GM19324 (cell line): ENCODE measurements at regions not wholly inside any gene's neighbourhood (a gene's known extent, or its start where the extent isn't known, plus 50 kb on each side); places are given as distances from the start of the nearest gene placed in this dataset.

Experiments used
- ATAC-seq: cut with Tn5 transposase; IDR thresholded peaks from one replicate; pipeline ENCODE4 v1.9.1; 2021; ENCODE audit warnings: mild to moderate bottlenecking, moderate library complexity; ENCODE audit not compliant: unreplicated experiment, low FRiP score

DNA sequence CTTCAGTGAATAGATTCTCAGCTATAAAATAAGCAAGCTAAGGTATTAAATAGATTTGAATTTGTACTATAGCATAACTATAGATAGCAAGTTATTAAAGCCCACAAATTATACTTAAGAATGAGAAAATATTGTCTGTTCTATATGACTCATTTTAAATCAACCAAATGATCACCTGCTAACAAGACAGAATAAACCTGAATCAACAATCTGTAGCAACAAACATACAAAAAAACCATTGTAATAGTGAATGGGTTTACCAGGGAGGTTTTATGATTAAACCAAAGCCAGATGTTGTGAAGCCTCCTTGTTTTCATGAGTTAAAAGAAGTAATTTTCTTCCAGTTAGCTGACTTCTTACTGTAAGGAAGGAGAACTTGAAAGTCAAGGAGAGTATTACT lies 71.9 kb upstream of the HTR1B start:
- ATAC-seq = no peak

DNA sequence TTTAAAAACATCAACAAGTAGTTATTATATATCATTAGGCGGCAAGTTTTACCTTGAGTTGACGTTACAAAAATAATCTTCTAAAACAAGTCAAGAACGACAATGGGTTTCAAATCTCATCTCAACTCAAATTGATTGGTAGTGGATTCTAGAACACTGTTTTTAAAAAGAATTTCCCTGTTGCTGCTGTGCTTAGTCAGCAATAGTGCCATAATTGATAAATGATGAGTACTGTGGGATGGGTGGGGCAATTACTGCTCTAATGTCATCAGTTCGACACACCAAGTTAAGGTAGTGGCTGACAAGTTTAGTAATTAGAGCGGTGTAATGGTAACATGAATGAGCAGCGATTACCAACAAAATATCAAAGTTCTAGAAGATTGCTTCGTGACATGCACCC lies 73.4 kb upstream of the HTR1B start:
- no peak for ATAC-seq

DNA sequence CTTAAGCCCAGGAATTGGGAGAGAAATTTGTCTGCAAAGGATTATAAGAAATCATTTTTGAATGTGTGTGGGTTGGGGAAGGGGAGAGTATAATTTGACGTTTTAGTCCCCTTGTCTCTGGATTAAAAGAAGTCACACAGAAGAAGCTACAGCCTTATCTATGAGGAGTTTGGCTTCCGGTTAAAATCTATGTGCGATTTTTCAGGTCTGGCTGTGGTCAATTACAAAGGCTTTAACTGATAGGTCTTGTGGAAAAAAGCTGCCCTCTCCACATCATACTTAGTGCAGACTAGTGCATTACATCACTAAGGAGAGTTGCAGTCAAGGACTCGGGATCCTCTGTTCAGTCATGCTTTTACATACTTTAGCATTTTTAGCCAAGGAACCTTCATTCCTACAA lies 80.3 kb upstream of the HTR1B start:
- ATAC-seq = no peak

DNA sequence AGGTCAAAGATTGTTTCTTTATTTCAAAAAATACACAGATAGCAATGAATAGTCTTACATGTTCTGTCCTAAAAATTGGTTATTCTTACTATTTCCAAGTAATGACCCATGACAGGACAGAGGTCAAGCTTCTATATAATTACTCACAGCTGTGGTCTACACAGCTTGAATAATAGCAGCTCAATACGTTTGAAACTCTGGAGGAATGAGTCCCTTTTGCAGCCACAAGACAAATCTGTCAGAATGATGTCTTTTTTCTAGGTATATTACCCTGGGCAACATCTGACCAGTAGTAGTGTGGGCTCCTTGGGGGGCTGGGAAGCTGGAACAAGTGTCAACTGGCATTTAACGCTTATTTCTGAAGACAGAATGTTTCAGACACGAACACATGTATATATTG lies 84.9 kb upstream of the HTR1B start:
- peak; percentile 37 for ATAC-seq

GRCh38 chr6:77548662-77549366 lies 85.5 kb upstream of the HTR1B start:
- peak; percentile 77 for ATAC-seq

DNA sequence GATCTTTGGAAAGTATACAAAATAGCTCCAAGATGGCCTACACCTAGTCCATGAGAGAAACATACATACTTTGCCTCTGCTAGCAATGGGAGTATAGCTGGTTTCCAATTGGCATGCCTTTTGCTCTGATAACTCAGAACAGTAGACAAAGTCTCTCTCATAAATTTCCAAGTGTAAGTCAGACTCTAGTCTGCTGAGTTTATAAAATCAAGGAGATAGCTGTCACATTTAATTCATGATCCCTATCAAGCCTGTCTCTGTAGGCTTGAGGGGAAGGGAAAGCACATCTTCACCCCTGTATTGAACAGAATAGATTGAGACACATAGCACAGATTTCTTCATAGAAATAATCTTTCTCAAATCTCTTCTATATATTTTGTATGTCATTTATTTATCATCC lies 87.8 kb upstream of the HTR1B start:
- no peak for ATAC-seq

DNA sequence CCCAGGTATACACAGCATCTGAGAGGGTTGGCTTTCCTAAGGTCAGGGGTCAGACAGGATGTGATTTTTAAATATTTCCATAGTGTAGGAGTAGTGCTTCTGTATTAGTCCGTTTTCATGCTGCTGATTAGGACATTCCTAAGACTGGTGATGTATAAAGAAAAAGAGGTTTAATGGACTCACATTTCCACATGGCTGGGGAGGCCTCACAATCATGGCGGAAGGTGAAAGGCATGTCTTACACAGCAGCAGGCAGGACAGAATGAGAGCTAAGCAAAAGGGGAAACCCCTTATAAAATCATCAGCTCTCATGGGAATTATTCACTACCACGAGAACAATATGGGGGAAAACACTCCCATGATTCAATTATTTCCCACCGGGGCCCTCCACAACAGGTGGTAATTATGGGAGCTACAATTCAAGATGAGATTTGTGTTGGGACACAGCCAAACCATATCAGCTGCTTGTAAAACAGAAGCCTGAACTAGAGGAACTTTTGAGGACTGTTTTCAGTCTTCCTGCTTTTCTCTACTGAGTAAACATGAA lies 91.0 kb upstream of the MEI4 start:
- no peak for ATAC-seq

- no peak for ATAC-seq
Measured at GRCh38 chr6:77565370-77565769, 87.5 kb upstream of the MEI4 start.

- ATAC-seq = no peak
Measured at GRCh38 chr6:77566235-77566634, 86.6 kb upstream of the MEI4 start.

DNA sequence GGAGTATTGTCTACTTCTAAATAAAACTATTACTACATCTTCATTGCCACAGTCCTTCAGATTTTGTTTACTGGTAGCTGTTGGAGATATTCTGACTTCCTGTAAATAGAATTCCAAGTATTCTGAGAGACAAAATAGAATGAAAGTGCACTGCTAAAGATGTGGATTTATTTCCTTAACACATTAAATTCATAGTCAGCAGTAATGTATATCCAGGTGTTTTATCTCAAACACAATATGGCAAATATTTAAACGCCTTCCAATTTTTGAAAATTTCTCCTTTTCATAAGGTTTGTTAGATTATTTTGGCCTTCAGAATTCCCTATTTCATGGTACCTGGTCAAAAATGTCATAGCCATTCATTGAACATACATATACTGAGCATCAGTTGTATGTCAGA lies 84.3 kb upstream of the MEI4 start:
- no peak for ATAC-seq

DNA sequence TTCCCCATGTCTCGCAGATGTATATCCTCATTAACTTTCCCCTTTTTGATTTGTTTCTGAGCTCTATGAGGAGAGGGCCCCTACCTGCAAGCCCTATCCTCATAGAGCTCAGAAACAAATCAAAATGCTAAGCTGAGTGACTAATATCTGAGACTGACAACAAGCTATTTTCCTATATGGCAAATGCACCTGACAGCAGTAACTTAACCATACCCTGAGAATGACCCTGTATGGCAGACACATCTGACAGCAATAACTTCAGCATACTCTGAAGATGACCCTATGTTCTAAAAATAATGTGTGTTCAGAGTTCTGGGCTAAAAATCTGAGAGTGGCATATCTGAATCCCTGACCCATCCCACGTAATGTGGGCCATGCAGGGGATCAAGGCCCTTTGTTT lies 79.0 kb upstream of the MEI4 start:
- ATAC-seq = no peak

DNA sequence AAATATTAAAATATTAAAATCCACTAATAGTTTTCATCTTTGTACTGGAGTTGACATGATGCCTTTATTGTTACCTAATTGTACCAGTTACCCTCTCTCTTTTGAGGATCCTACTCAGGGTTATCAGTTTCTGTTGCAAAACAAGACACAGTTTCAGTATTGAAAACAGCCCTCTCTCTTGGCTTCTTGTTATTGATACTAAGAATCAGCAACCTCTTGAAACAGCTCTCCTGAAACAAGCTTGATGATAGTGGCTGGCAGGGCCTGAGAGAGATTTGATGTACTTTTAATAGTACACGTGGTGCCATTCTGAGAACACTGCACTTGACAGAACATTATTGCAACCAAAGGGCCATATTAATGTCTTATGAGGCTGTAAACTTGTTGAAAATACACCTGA lies 64.9 kb upstream of the MEI4 start:
- ATAC-seq = peak; percentile 76
